ENCODE measurements at regions not wholly inside any gene's neighbourhood (a gene's known extent, or its start where the extent isn't known, plus 50 kb on each side); places are given as distances from the start of the nearest gene placed in this dataset.

DNA sequence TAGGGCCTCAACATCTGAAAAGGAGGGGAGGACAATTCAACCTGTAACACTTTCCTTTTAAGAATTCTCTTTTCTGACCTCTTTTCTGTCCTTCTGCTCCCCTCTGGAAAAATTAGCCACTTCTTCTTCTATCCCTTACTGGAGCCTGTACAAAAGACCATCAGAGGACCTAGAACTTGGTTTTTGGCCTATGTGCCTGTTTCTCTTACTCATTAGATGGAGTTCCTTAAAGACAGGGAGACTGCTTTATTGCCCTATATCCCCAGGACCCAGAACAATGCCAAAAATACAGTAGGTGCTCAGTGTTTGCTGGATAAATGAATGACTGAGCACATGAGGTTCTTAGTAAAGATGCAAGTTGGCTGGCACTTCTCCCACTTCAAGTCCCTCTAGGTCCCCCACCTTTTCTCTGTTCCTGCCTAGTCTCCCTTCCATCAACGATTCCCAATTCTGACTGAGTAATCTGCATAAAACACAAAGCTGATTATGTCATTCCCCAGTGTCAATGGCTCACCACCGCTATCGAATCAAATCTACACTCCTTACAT, 114.2 kb downstream of the DDX1 start:
- TF ChIP-seq, protein P1, sequence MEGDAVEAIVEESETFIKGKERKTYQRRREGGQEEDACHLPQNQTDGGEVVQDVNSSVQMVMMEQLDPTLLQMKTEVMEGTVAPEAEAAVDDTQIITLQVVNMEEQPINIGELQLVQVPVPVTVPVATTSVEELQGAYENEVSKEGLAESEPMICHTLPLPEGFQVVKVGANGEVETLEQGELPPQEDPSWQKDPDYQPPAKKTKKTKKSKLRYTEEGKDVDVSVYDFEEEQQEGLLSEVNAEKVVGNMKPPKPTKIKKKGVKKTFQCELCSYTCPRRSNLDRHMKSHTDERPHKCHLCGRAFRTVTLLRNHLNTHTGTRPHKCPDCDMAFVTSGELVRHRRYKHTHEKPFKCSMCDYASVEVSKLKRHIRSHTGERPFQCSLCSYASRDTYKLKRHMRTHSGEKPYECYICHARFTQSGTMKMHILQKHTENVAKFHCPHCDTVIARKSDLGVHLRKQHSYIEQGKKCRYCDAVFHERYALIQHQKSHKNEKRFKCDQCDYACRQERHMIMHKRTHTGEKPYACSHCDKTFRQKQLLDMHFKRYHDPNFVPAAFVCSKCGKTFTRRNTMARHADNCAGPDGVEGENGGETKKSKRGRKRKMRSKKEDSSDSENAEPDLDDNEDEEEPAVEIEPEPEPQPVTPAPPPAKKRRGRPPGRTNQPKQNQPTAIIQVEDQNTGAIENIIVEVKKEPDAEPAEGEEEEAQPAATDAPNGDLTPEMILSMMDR (IDR thresholded peaks at IDR 0.05): no peak
- TF ChIP-seq POLR2A (IDR thresholded peaks at IDR 0.05): no peak
- TF ChIP-seq POLR2AphosphoS5 (IDR thresholded peaks at IDR 0.05): no peak
